Loucy (cell line): ENCODE measurements at regions not wholly inside any gene's neighbourhood (a gene's known extent, or its start where the extent isn't known, plus 50 kb on each side); places are given as distances from the start of the nearest gene placed in this dataset.
"Not testable (repeated sequence)": the region's sequence is repeated elsewhere in the genome, so short reads cannot be mapped to it uniquely, and the experiment has no call there.

Experiments used
- H2AFZ ChIP-seq: fragments of 200-600 bp; sonication (generic); 2 replicates; pipeline ENCODE4 v1.6.0; 2016; ENCODE audit warnings: antibody characterized with exemption, mild to moderate bottlenecking, low read length, moderate library complexity
- H3F3A ChIP-seq: fragments of 200-600 bp; 2 replicates; pipeline ENCODE4 v1.6.0; 2016; ENCODE audit warnings: antibody characterized with exemption, low read depth, mild to moderate bottlenecking
- H3K27me3 ChIP-seq: fragments of 200-600 bp; sonication (generic); 2 replicates; pipeline ENCODE4 v1.6.1; 2014; ENCODE audit warnings: low read length, mild to moderate bottlenecking; ENCODE audit not compliant: insufficient read depth, poor library complexity, severe bottlenecking
- H3K36me3 ChIP-seq: fragments of 200-600 bp; sonication (generic); 2 replicates; pipeline ENCODE4 v1.6.1; 2016; ENCODE audit warnings: low read length; ENCODE audit not compliant: insufficient read depth
- H3K4me1 ChIP-seq: fragments of 200-600 bp; sonication (generic); 2 replicates; pipeline ENCODE4 v1.5.1; 2014; ENCODE audit warnings: low read length, mild to moderate bottlenecking; ENCODE audit not compliant: insufficient read depth, poor library complexity, severe bottlenecking
- H3K4me2 ChIP-seq: fragments of 200-600 bp; sonication (generic); 2 replicates; pipeline ENCODE4 v1.6.0; 2014; ENCODE audit warnings: antibody characterized with exemption, low read length, low read depth, mild to moderate bottlenecking; ENCODE audit not compliant: poor library complexity, severe bottlenecking
- H3K4me3 ChIP-seq: fragments of 200-600 bp; sonication (generic); 2 replicates; pipeline ENCODE4 v1.5.1; 2014; ENCODE audit warnings: low read length, mild to moderate bottlenecking, mixed read lengths; ENCODE audit not compliant: poor library complexity, severe bottlenecking
- H3K79me2 ChIP-seq: fragments of 200-600 bp; sonication (generic); 2 replicates; pipeline ENCODE4 v1.6.1; 2014; ENCODE audit warnings: low read length; ENCODE audit not compliant: insufficient read depth
- H3K9ac ChIP-seq: fragments of 200-600 bp; sonication (generic); 2 replicates; pipeline ENCODE4 v1.6.0; 2014; ENCODE audit warnings: mild to moderate bottlenecking, low read depth, low read length, moderate library complexity; ENCODE audit not compliant: poor library complexity, severe bottlenecking
- H3K9me2 ChIP-seq: fragments of 200-600 bp; sonication (generic); replicated peaks from 2 replicates; pipeline ENCODE4 v1.6.1; 2016; ENCODE audit warnings: low read depth, low read length, mixed read lengths
- H3K9me3 ChIP-seq: fragments of 200-600 bp; sonication (generic); 2 replicates; pipeline ENCODE4 v1.6.1; 2014; ENCODE audit warnings: mild to moderate bottlenecking, antibody characterized with exemption, low read length, low read depth; ENCODE audit not compliant: insufficient read depth
- H4K20me1 ChIP-seq: fragments of 200-600 bp; sonication (generic); 2 replicates; pipeline ENCODE4 v1.6.0; 2014; ENCODE audit warnings: antibody characterized with exemption, low read length, mild to moderate bottlenecking; ENCODE audit not compliant: insufficient read depth, poor library complexity, severe bottlenecking
- CTCF ChIP-seq: fragments of 200-600 bp; sonication (generic); conservative IDR thresholded peaks from 2 replicates; pipeline ENCODE4 v1.5.1; 2014; ENCODE audit warnings: mild to moderate bottlenecking, antibody characterized with exemption, low read length
- EZH2phosphoT487 ChIP-seq: fragments of 200-600 bp; IDR thresholded peaks from 2 replicates; pipeline ENCODE4 v1.6.1; 2018; ENCODE audit warnings: antibody characterized with exemption, mild to moderate bottlenecking, moderate library complexity, borderline replicate concordance

- Histone ChIP-seq H3K27me3 (no peaks in the 10 kb centered on the region), H3K4me1 (no peaks in the 10 kb centered on the region), H4K20me1 (no peaks in the 10 kb centered on the region), H2AFZ (no peak overlapping the region), H3F3A (no peaks in the 10 kb centered on the region), H3K4me2 (no peak overlapping the region), H3K4me3 (no peak overlapping the region), H3K9ac (no peak overlapping the region), H3K9me2 (no peaks in the 10 kb centered on the region), H3K36me3 (no peaks in the 10 kb centered on the region), H3K9me3 (no peaks in the 10 kb centered on the region), H3K79me2 (no peaks in the 10 kb centered on the region)
- TF ChIP-seq CTCF: no peak
- TF ChIP-seq EZH2phosphoT487: no peak
These were observed 275.5 kb upstream of the AZI2 start for GRCh38 chr3:28624084-28624483.

GRCh38 chr3:28627843-28628242 is 279.2 kb upstream of the AZI2 start:
- not testable (repeated sequence) for H4K20me1 ChIP-seq, H3K9ac ChIP-seq, H3K4me2 ChIP-seq, H3K9me2 ChIP-seq, H3K27me3 ChIP-seq, H2AFZ ChIP-seq, H3K36me3 ChIP-seq, H3K4me1 ChIP-seq, H3K9me3 ChIP-seq, H3K4me3 ChIP-seq, H3F3A ChIP-seq, H3K79me2 ChIP-seq

GRCh38 chr3:28634019-28634418 is 285.4 kb upstream of the AZI2 start:
- no peaks in the 10 kb centered on the region for H3K36me3 ChIP-seq
- no peak overlapping the region for H2AFZ ChIP-seq
- no peak overlapping the region for H3K4me2 ChIP-seq
- no peaks in the 10 kb centered on the region for H3F3A ChIP-seq
- no peaks in the 10 kb centered on the region for H4K20me1 ChIP-seq
- no peaks in the 10 kb centered on the region for H3K4me1 ChIP-seq
- H3K27me3 ChIP-seq: no peaks in the 10 kb centered on the region
- no peak for TF ChIP-seq EZH2phosphoT487
- no peak for TF ChIP-seq CTCF
- H3K9ac ChIP-seq: no peak overlapping the region
- no peak overlapping the region for H3K4me3 ChIP-seq
- no peaks in the 10 kb centered on the region for H3K9me2 ChIP-seq
- no peaks in the 10 kb centered on the region for H3K79me2 ChIP-seq
- H3K9me3 ChIP-seq: no peaks in the 10 kb centered on the region

GRCh38 chr3:28637742-28638141 is 289.1 kb upstream of the AZI2 start:
- no peaks in the 10 kb centered on the region for H3K4me1 ChIP-seq
- H3K36me3 ChIP-seq: no peaks in the 10 kb centered on the region
- H3K9me3 ChIP-seq: no peaks in the 10 kb centered on the region
- H4K20me1 ChIP-seq: no peaks in the 10 kb centered on the region
- no peak overlapping the region for H2AFZ ChIP-seq
- no peak overlapping the region for H3K4me2 ChIP-seq
- H3K9me2 ChIP-seq: no peaks in the 10 kb centered on the region
- H3F3A ChIP-seq: no peaks in the 10 kb centered on the region
- H3K4me3 ChIP-seq: no peak overlapping the region
- no peaks in the 10 kb centered on the region for H3K79me2 ChIP-seq
- TF ChIP-seq CTCF (no peak), EZH2phosphoT487 (no peak)
- no peak overlapping the region for H3K9ac ChIP-seq
- no peaks in the 10 kb centered on the region for H3K27me3 ChIP-seq
